ENCODE measurements at regions not wholly inside any gene's neighbourhood (a gene's known extent, or its start where the extent isn't known, plus 50 kb on each side); places are given as distances from the start of the nearest gene placed in this dataset.

DNA sequence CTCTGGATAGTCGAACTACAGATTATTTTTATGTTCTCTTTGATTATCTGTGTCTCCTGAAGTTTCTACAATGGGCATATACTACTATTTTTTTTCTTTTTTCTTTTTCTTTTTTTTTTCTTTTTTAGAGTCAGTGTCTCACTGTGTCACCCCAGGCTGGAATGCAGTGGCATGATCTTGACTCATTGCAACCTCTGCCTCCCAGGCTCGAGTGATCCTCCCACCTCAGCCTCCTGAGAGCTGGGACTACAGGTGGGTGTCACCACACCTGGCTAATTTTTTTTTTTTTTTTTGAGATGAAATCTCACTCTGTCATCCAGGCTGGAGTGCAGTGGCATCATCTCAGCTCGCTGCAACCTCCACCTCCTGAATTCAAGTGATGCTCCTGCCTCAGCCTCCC is 250.7 kb upstream of the KAZN start (continued):
- TF ChIP-seq ZNF460 (CRISPR knock-in tag; IDR thresholded peaks at IDR 0.05; ENCODE audit: borderline replicate concordance) (no peak), CHD2 (IDR thresholded peaks at IDR 0.05; ENCODE audit: low read depth, low read length) (no peak), ZNF264 (CRISPR knock-in tag; IDR thresholded peaks at IDR 0.05) (no peak), YY1 (IDR thresholded peaks at IDR 0.05; ENCODE audit: insufficient read depth, insufficient replicate concordance, low read depth, low read length) (no peak), MAZ (IDR thresholded peaks at IDR 0.05; ENCODE audit: borderline replicate concordance, low read depth, low read length) (no peak), MAZ (CRISPR knock-in tag; IDR thresholded peaks at IDR 0.05; ENCODE audit: low read depth) (no peak), FOXK2 (IDR thresholded peaks at IDR 0.05) (no peak), CREBL2 (CRISPR knock-in tag; IDR thresholded peaks at IDR 0.05; ENCODE audit: borderline replicate concordance) (no peak), KDM6A (CRISPR knock-in tag; IDR thresholded peaks at IDR 0.05; ENCODE audit: low read depth) (no peak), TCF7 (IDR thresholded peaks at IDR 0.05; ENCODE audit: low read depth) (no peak)
- TF ChIP-seq, protein P1, sequence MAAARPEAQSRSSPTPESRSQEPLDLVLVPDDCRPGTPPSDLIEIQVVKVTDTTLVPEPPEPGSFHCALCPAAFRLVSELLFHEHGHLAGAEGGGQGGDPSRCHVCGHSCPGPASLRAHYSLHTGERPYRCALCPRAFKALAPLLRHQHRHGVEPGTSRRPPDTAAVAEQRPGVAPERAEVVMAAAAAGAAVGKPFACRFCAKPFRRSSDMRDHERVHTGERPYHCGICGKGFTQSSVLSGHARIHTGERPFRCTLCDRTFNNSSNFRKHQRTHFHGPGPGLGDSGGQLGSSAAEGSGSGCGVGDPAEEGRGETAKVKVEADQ (CRISPR knock-in tag; IDR thresholded peaks at IDR 0.05; ENCODE audit: borderline replicate concordance): no peak
- TF ChIP-seq, protein P2, sequence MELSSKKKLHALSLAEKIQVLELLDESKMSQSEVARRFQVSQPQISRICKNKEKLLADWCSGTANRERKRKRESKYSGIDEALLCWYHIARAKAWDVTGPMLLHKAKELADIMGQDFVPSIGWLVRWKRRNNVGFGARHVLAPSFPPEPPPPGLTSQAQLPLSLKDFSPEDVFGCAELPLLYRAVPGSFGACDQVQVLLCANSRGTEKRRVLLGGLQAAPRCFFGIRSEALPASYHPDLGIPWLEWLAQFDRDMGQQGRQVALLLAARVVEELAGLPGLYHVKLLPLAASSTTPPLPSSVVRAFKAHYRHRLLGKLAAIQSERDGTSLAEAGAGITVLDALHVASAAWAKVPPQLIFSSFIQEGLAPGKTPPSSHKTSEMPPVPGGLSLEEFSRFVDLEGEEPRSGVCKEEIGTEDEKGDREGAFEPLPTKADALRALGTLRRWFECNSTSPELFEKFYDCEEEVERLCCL (CRISPR knock-in tag; IDR thresholded peaks at IDR 0.05; ENCODE audit: borderline replicate concordance): no peak

DNA sequence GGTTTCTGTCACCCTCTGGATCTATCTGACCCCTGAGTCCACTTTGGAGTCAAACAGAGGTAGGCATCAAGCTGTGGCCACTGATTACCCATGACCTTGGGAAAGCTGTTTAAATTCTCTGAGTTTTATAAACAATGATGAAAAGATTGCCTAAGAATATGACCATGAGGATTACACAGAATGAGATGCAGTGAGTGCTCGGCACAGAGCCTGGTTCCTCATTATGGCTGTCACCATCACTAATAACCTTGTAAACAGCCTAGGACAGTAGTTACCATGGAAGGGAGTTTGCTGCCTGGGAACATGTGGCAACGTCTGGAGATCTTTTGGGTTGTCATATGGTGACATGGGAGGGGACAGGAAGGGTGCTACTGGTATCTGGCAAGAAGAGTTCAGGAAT is 248.3 kb upstream of the KAZN start:
- FAIRE-seq (no peak), ATAC-seq (no peak), DNase-seq (ENCODE audit: low spot score) (no peak)
- Histone ChIP-seq H3K4me2 (ENCODE audit: low read depth, low read length) (no peak overlapping the region), H3K27me3 (ENCODE audit: control insufficient read depth in 1 of 2, insufficient read depth in 2 of 2, low read length in 2 of 2) (peaks cover 0 to 3% of the 10 kb centered on the region in 2 experiments; a peak in 2 of 5 replicates), H2AFZ (ENCODE audit: low read length) (no peak overlapping the region), H3K27ac (ENCODE audit: extremely low read length, insufficient read depth, low read length) (no peak overlapping the region), H3K9ac (ENCODE audit: insufficient read depth, low read depth, low read length) (no peak overlapping the region), H3K4me3 (replicated peaks in 1 of 3; ENCODE audit: insufficient read depth in 1 of 3, low read depth in 2 of 3, low read length in 3 of 3) (no peak overlapping the region), H3K4me1 (ENCODE audit: insufficient read depth, low read length) (no peaks in the 10 kb centered on the region), H3K36me3 (replicated peaks in 1 of 2; ENCODE audit: control insufficient read depth in 1 of 2, insufficient read depth in 2 of 2, low read length in 2 of 2) (no peaks in the 10 kb centered on the region), H3K79me2 (ENCODE audit: insufficient read depth, low read length) (no peaks in the 10 kb centered on the region), H4K20me1 (ENCODE audit: insufficient read depth, low read length) (no peaks in the 10 kb centered on the region), H3K9me3 (ENCODE audit: low read length) (no peaks in the 10 kb centered on the region)
- in situ Hi-C loops (cut with HindIII; ENCODE audit: extremely low pct_ligation_motif_present, low pct_unique_long_range_greater_than_20kb): no loop called here
- 21% methylated on average over 2 of the region's 2 CpGs for WGBS (ENCODE audit: low lambda C conversion rate)
- intact Hi-C loops (cut with micrococcal nuclease; ENCODE audit: unreplicated experiment): no loop called here
- BruUV-seq (replicated peaks): no TSS peak
- ChIA-PET POLR2A (no interaction called here), CTCF (ENCODE audit: low intra/inter-chr PET ratio, low total read pairs) (no interaction called here)
- TF ChIP-seq SP5 (CRISPR knock-in tag; IDR thresholded peaks at IDR 0.05; ENCODE audit: borderline replicate concordance, low read depth): no peak
- no peak for TF ChIP-seq MYC (CRISPR knock-in tag; IDR thresholded peaks at IDR 0.05; ENCODE audit: borderline replicate concordance)
- TF ChIP-seq ATRX (CRISPR knock-in tag; IDR thresholded peaks at IDR 0.05; ENCODE audit: borderline replicate concordance): no peak
- no peak for TF ChIP-seq NFE2L2 (IDR thresholded peaks at IDR 0.05; ENCODE audit: low read length)
- TF ChIP-seq ZHX1 (CRISPR knock-in tag; IDR thresholded peaks at IDR 0.05; ENCODE audit: low read depth): no peak
- TF ChIP-seq SMARCC2 (IDR thresholded peaks at IDR 0.05): no peak
- no peak for TF ChIP-seq ZFP1 (CRISPR knock-in tag; IDR thresholded peaks at IDR 0.05)
- no peak for TF ChIP-seq RBFOX2 (IDR thresholded peaks at IDR 0.05; ENCODE audit: low read depth, low read length)
